D721Med (cell line): ENCODE measurements at regions not wholly inside any gene's neighbourhood (a gene's known extent, or its start where the extent isn't known, plus 50 kb on each side); places are given as distances from the start of the nearest gene placed in this dataset.

Experiments
- DNase-seq: peaks from one replicate; pipeline ENCODE4 v3.0.0; 2011; ENCODE audit warnings: low spot score; ENCODE audit not compliant: insufficient read length
- FAIRE-seq: peaks from 2 replicates; lab custom pipeline; 2011; peaks lifted over from hg19 to GRCh38; lab: Jason Lieb, UNC
- TF ChIP-seq, protein P1 (sequence below): IDR thresholded peaks from 2 replicates; pipeline ENCODE4 v1.5.1; 2012; ENCODE audit warnings: mild to moderate bottlenecking, control low read depth; ENCODE audit not compliant: insufficient read depth; ENCODE audit errors: missing control alignments

DNA sequence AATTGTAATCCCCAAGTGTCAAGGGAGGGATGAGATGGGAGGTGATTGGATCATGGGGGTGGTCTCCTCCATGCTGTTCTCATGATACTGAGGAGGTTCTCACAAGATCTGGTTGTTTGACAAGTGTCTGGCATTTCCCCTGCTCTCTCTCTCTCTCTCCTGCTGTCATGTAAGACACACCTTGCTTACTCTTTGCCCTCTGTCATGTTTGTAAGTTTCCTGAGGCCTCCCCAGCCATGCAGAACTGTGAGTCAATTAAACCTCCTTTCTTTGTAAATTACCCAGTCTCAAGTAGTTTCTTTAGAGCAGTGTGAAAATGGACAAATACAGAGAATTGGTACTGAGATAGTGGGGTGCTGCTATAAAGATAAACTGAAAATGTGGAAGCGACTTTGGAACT is 207.9 kb downstream of the HINT1 start:
- DNase-seq, result no peak
- no peak for FAIRE-seq
- TF ChIP-seq, protein P1, sequence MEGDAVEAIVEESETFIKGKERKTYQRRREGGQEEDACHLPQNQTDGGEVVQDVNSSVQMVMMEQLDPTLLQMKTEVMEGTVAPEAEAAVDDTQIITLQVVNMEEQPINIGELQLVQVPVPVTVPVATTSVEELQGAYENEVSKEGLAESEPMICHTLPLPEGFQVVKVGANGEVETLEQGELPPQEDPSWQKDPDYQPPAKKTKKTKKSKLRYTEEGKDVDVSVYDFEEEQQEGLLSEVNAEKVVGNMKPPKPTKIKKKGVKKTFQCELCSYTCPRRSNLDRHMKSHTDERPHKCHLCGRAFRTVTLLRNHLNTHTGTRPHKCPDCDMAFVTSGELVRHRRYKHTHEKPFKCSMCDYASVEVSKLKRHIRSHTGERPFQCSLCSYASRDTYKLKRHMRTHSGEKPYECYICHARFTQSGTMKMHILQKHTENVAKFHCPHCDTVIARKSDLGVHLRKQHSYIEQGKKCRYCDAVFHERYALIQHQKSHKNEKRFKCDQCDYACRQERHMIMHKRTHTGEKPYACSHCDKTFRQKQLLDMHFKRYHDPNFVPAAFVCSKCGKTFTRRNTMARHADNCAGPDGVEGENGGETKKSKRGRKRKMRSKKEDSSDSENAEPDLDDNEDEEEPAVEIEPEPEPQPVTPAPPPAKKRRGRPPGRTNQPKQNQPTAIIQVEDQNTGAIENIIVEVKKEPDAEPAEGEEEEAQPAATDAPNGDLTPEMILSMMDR, result no peak

DNA sequence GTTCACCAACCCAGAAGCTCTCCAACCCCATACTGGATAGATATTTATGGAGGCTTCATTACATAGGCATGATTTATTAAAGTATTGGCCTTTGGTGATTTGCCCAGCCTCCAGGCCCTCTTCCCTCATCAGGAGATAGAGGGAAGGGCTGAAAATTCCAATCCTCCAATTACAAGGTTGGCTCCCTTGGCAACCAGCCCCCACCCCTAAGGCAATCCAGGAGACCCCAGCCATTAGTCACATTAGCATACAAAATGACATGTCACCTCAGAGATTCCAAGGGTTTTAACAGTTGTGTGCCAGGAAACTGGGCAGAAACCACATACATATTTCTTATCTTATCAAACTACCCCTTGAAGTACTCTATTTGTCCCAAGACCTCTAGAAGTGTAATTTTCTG is 210.0 kb downstream of the HINT1 start:
- no peak for FAIRE-seq
- TF ChIP-seq, protein P1, result no peak
- DNase-seq, result no peak

DNA sequence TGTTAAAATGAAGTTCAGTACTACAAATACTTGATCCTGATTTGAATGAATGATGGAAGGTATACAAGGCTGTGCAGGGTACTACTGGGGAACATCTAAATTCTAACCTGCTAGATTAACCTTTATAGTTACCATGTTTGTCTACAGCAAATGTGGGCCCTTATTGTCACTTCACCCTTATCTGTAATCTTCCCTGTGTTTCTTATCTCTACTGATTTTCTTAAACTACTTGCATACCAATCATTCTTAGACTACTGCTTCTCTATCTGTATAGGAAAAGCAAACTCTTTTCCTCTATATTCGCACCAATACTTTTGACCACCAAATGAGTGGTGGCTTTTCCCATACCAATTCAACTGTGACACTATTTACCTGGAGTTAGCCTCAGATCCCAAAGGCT is 210.7 kb downstream of the HINT1 start:
- no peak for FAIRE-seq
- TF ChIP-seq, protein P1, result no peak
- DNase-seq, result no peak

GRCh38 chr5:130939059-130939458 is 226.0 kb downstream of the HINT1 start:
- DNase-seq, result no peak
- FAIRE-seq, result no peak
- TF ChIP-seq, protein P1, result no peak

DNA sequence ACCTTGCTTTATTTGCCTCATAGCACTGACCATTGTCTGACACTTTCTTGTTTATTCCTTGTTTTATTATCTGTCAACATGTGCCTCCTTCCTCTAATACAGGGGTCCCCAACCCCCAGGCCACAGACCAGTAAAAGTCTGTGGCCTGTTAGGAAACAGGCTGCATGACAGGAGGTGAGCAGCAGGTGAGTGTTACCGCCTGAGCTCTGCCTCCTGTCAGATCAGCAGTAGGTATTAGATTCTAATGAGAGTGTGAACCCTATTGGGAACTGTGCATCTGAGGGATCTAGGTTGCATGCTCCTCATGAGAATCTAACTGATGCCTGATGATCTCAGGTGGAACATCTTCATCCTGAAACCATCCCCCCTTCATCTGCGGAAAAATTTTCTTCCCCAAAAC is 228.0 kb downstream of the HINT1 start:
- TF ChIP-seq, protein P1, result no peak
- no peak for DNase-seq
- FAIRE-seq, result no peak

- no peak for DNase-seq
- TF ChIP-seq, protein P1, result no peak
- no peak for FAIRE-seq
Observed at GRCh38 chr5:130923543-130924124, 241.4 kb downstream of the HINT1 start.

DNA sequence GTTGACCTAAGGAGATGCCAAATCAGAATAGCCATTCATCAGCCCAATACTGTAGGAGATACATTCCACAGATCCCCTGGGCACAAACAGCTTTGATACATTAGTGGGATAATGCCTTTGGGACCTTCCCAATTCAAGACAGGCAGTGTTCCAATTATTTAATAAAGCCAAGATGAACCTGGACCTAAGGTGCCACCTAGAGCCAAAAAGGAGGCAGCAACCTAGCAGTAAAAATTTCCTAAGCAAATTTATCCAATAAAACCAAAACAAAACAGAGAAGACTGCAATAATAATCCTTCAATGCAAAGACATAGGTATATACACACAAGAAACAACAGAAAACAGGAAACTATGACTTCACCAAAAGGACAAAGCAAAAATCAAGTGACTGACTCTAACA is 253.0 kb downstream of the HINT1 start:
- DNase-seq (no peak), FAIRE-seq (no peak)
- TF ChIP-seq, protein P1, result peak; percentile 22
